HFF-Myc (cell line): ENCODE measurements at regions not wholly inside any gene's neighbourhood (a gene's known extent, or its start where the extent isn't known, plus 50 kb on each side); places are given as distances from the start of the nearest gene placed in this dataset.

ENCODE experiments used
- DNase-seq: peaks from one replicate; pipeline ENCODE4 v3.0.0-alpha.2; 2011; ENCODE audit warnings: low read depth; ENCODE audit errors: extremely low read depth
- H3K4me3 ChIP-seq: replicated peaks from 2 replicates; pipeline ENCODE4 v1.5.1; 2011; ENCODE audit warnings: low read depth, mild to moderate bottlenecking, control low read depth, low read length
- CTCF ChIP-seq: IDR thresholded peaks from 2 replicates; pipeline ENCODE4 v1.5.1; 2012; ENCODE audit warnings: mild to moderate bottlenecking, low read depth, low read length, control low read depth; ENCODE audit errors: missing control alignments

DNA sequence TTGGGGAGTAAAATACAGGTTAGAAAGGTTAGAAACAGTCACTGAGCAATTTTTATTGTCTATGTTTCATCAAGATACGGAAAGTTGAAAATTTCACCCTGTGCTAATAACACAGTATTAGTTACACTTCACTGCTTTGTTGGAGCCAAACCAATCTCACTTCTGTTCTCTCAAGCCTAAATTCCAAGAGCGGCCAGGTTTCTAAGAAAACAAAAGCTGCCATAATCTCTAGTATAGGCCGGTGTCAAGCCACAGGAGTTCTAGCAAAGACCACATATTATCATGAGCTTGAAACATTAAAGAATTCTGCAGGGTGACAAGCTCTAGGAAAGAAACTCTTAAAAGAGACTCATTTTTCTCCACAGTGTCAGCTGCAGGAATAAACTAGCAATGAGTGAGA, 128.7 kb downstream of the TXNL1 start:
- H3K4me3 ChIP-seq: no peak overlapping the region
- DNase-seq: no peak
- no peak for TF ChIP-seq CTCF

- no peak for TF ChIP-seq CTCF
- no peak overlapping the region for H3K4me3 ChIP-seq
- no peak for DNase-seq
Measured at GRCh38 chr18:56508370-56509036, 129.9 kb downstream of the TXNL1 start.

DNA sequence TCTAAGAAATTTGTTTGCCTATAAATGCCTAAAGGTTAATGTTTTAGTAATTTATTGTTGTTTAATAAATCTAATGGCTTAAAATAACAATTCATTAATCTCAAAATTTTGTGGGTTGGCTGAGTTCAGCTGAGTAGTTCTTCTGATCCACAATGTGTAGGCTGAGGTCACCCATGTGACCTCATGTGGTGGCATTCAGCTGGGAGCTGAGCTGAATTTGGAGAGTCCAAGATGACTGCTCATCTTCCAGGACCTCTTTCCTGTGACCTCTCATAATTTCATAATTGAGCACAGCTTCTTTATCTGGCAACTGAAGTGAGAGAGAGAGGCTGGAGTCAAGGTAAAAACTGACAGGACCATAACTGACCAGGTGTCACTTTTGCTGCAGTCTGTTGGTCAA, 132.4 kb downstream of the TXNL1 start:
- no peak for TF ChIP-seq CTCF
- no peak for DNase-seq
- H3K4me3 ChIP-seq: no peak overlapping the region

GRCh38 chr18:56505293-56505692, 133.1 kb downstream of the TXNL1 start:
- TF ChIP-seq CTCF: no peak
- no peak for DNase-seq
- H3K4me3 ChIP-seq: no peak overlapping the region

GRCh38 chr18:56501896-56502295, 136.5 kb downstream of the TXNL1 start:
- no peak overlapping the region for H3K4me3 ChIP-seq
- no peak for DNase-seq
- no peak for TF ChIP-seq CTCF

DNA sequence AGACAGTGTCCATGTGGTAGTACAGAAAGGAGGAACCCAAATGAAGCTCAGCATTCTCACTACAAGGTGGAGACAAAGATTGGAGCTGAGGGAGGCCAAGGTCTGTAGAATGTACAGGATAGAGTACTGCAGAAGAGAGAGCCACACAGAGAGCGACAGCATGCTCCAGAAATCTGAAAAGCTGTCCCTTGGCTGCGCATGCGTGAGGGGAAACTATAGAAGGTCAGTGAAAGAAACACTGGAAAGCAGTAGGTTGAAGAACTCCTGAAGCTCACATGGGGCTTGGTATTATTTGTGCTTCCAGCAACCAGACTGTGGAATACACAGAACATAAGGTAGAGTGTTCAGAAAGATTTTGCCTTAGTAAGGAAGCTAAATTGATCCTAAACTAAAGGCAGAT, 142.5 kb downstream of the TXNL1 start:
- H3K4me3 ChIP-seq: no peak overlapping the region
- DNase-seq: no peak
- no peak for TF ChIP-seq CTCF

DNA sequence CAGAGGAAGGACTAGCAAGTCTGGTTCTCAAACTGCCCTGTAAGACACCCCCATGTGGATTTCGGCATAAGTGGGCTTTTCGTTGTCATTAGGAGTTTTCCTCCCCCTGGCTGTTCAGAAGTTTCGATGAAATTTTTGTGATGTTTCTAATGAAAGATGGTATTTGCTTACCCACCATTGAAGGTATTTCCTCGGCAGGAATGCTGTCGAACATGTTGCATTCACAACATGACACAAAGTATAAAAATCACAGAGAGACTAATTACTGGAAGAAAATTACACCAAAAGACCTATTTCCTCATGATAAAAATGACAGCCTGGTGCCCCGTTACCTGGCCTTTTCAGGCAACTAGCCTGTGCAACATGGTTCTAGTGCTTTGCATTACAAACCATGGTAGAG, 144.9 kb downstream of the TXNL1 start:
- no peak for TF ChIP-seq CTCF
- H3K4me3 ChIP-seq: no peak overlapping the region
- DNase-seq: no peak
